OCI-LY3 (cell line): ENCODE measurements at regions not wholly inside any gene's neighbourhood (a gene's known extent, or its start where the extent isn't known, plus 50 kb on each side); places are given as distances from the start of the nearest gene placed in this dataset.

Source experiments
- H2AFZ ChIP-seq: fragments of 200-600, 300-600 bp; shearing (Covaris generic); 2 replicates; pipeline ENCODE4 v1.6.0; 2014; ENCODE audit warnings: antibody characterized with exemption, low read depth, low read length
- H3K27ac ChIP-seq: fragments of 200-600, 300-600 bp; sonication (generic); 2 replicates; pipeline ENCODE4 v1.5.1; 2014; ENCODE audit warnings: mild to moderate bottlenecking, low read length, moderate library complexity, mixed read lengths
- H3K27me3 ChIP-seq: fragments of 200-600, 300-600 bp; sonication (generic); 2 replicates; pipeline ENCODE4 v1.6.1; 2014; ENCODE audit warnings: low read depth, low read length, mixed read lengths
- H3K36me3 ChIP-seq: fragments of 200-600, 300-600 bp; sonication (generic); replicated peaks from 2 replicates; pipeline ENCODE3; 2014; ENCODE audit warnings: low read depth, low read length, mixed read lengths
- H3K4me1 ChIP-seq: fragments of 300-600, 200-600 bp; sonication (generic); 2 replicates; pipeline ENCODE4 v1.6.1; 2014; ENCODE audit warnings: low read length, mixed read lengths
- H3K4me2 ChIP-seq: fragments of 200-600, 300-600 bp; sonication (generic); 2 replicates; pipeline ENCODE4 v1.6.1; 2014; ENCODE audit warnings: low read length, mixed read lengths
- H3K4me3 ChIP-seq: fragments of 300-600, 200-600 bp; sonication (generic); 2 replicates; pipeline ENCODE4 v1.5.1; 2014; ENCODE audit warnings: antibody characterized with exemption, mild to moderate bottlenecking, low read length, moderate library complexity
- H3K79me2 ChIP-seq: fragments of 300-600, 200-600 bp; shearing (Covaris generic); 2 replicates; pipeline ENCODE4 v1.6.1; 2014; ENCODE audit warnings: mild to moderate bottlenecking, low read length, mixed read lengths
- H3K9ac ChIP-seq: fragments of 300-600, 200-600 bp; shearing (Covaris generic); 2 replicates; pipeline ENCODE4 v1.6.0; 2014; ENCODE audit warnings: mild to moderate bottlenecking, low read length, moderate library complexity
- H3K9me3 ChIP-seq: fragments of 200-600, 300-600 bp; shearing (Covaris generic); 2 replicates; pipeline ENCODE4 v1.6.1; 2014; ENCODE audit warnings: low read length, mixed read lengths; ENCODE audit not compliant: insufficient read depth
- H4K20me1 ChIP-seq: fragments of 200-600, 300-600 bp; sonication (generic); 2 replicates; pipeline ENCODE4 v1.6.1; 2016; ENCODE audit warnings: low read length, mixed read lengths; ENCODE audit not compliant: insufficient read depth
- CTCF ChIP-seq: fragments of 200-600, 300-600 bp; sonication (generic); IDR thresholded peaks from 2 replicates; pipeline ENCODE4 v1.5.1; 2014; ENCODE audit warnings: antibody characterized with exemption, low read length, low read depth
- EZH2phosphoT487 ChIP-seq: fragments of 200-600 bp; shearing (Covaris generic); IDR thresholded peaks from 2 replicates; pipeline ENCODE4 v1.6.1; 2018; ENCODE audit warnings: antibody characterized with exemption, mixed run types, low read depth

- Histone ChIP-seq H3K27ac (no peak overlapping the region), H3K9me3 (no peaks in the 10 kb centered on the region), H3K4me2 (no peak overlapping the region)
Measured at GRCh38 chr11:32183512-32183911, 92.6 kb downstream of the RCN1 start.

GRCh38 chr11:32184041-32184722 is 93.3 kb downstream of the RCN1 start:
- no peak overlapping the region for H3K4me3 ChIP-seq
- H3K27me3 ChIP-seq = peaks cover 18% of the 10 kb centered on the region
- H3K36me3 ChIP-seq = no peaks in the 10 kb centered on the region
- no peaks in the 10 kb centered on the region for H3K4me1 ChIP-seq
- TF ChIP-seq EZH2phosphoT487 (no peak), CTCF (no peak)
- no peak overlapping the region for H3K4me2 ChIP-seq
- H3K79me2 ChIP-seq = no peaks in the 10 kb centered on the region
- H3K9ac ChIP-seq = no peak overlapping the region
- H4K20me1 ChIP-seq = no peaks in the 10 kb centered on the region
- H3K9me3 ChIP-seq = no peaks in the 10 kb centered on the region
- H3K27ac ChIP-seq = no peak overlapping the region
- H2AFZ ChIP-seq = no peak overlapping the region

More at GRCh38 chr11:32183512-32183911, 92.6 kb downstream of the RCN1 start:
- no peaks in the 10 kb centered on the region for H3K36me3 ChIP-seq
- no peaks in the 10 kb centered on the region for H3K4me1 ChIP-seq
- no peak overlapping the region for H2AFZ ChIP-seq
- H4K20me1 ChIP-seq = no peaks in the 10 kb centered on the region
- no peak for TF ChIP-seq EZH2phosphoT487
- TF ChIP-seq CTCF = no peak
- H3K79me2 ChIP-seq = no peaks in the 10 kb centered on the region
- no peak overlapping the region for H3K4me3 ChIP-seq
- no peak overlapping the region for H3K9ac ChIP-seq
- H3K27me3 ChIP-seq = peaks cover 16% of the 10 kb centered on the region

- H3K4me2 ChIP-seq = no peak overlapping the region
- TF ChIP-seq EZH2phosphoT487 = no peak
- TF ChIP-seq CTCF = no peak
- H3K4me1 ChIP-seq = no peaks in the 10 kb centered on the region
- H3K9ac ChIP-seq = no peak overlapping the region
- no peak overlapping the region for H2AFZ ChIP-seq
- H3K36me3 ChIP-seq = no peaks in the 10 kb centered on the region
- H3K9me3 ChIP-seq = no peaks in the 10 kb centered on the region
- H3K27ac ChIP-seq = no peak overlapping the region
- H4K20me1 ChIP-seq = no peaks in the 10 kb centered on the region
- no peaks in the 10 kb centered on the region for H3K79me2 ChIP-seq
- peaks cover 18% of the 10 kb centered on the region for H3K27me3 ChIP-seq
- H3K4me3 ChIP-seq = no peak overlapping the region
Measured at GRCh38 chr11:32184723-32185376, 94.0 kb downstream of the RCN1 start.

- no peak for TF ChIP-seq CTCF
- no peak for TF ChIP-seq EZH2phosphoT487
- H3K4me3 ChIP-seq = no peak overlapping the region
- H3K27me3 ChIP-seq = peaks cover 18% of the 10 kb centered on the region
Measured at GRCh38 chr11:32186118-32186517, 95.2 kb downstream of the RCN1 start.

More at GRCh38 chr11:32186118-32186517, 95.2 kb downstream of the RCN1 start:
- Histone ChIP-seq H4K20me1 (no peaks in the 10 kb centered on the region), H3K36me3 (no peaks in the 10 kb centered on the region), H3K27ac (no peak overlapping the region), H3K79me2 (no peaks in the 10 kb centered on the region), H3K9me3 (no peaks in the 10 kb centered on the region), H3K4me2 (no peak overlapping the region), H3K9ac (no peak overlapping the region), H2AFZ (no peak overlapping the region), H3K4me1 (no peaks in the 10 kb centered on the region)
